Activated CD4-positive, alpha-beta T cell treated with anti-CD3 and anti-CD28 coated beads for 36 hours (primary cell): ENCODE measurements at regions not wholly inside any gene's neighbourhood (a gene's known extent, or its start where the extent isn't known, plus 50 kb on each side); places are given as distances from the start of the nearest gene placed in this dataset.

Source experiments
- ATAC-seq: fragments of 200-7000 bp; cut with Tn5 transposase; one replicate; pipeline ENCODE4 v1.10.0; 2021; ENCODE audit warnings: mild to moderate bottlenecking, moderate library complexity
- CTCF ChIA-PET: fragments of 350-600 bp; sonication (Branson Sonifier 250); formaldehyde crosslinking; loops from one replicate; lab custom pipeline; 2021; ENCODE audit warnings: antibody characterized with exemption; lab: Charles Lee
- POLR2A ChIA-PET: fragments of 350-600 bp; sonication (Branson Sonifier 250); formaldehyde crosslinking; loops from one replicate; lab custom pipeline; 2021; ENCODE audit warnings: antibody characterized with exemption, inconsistent platforms; lab: Charles Lee
- DNase-seq: peaks from one replicate; pipeline ENCODE4 v3.0.0-alpha.2; 2020
- H3K27ac Mint-ChIP-seq: one replicate; pipeline ENCODE4 v1.8.0; 2021; ENCODE audit warnings: mixed read lengths
- H3K27me3 Mint-ChIP-seq: one replicate; pipeline ENCODE4 v1.8.0; 2021; ENCODE audit warnings: mixed read lengths
- H3K36me3 Mint-ChIP-seq: one replicate; pipeline ENCODE4 v1.8.0; 2021; ENCODE audit warnings: low read depth, mixed read lengths
- H3K4me1 Mint-ChIP-seq: one replicate; pipeline ENCODE4 v1.8.0; 2021; ENCODE audit warnings: mixed read lengths
- H3K4me3 Mint-ChIP-seq: one replicate; pipeline ENCODE4 v1.8.0; 2021; ENCODE audit warnings: mild to moderate bottlenecking, moderate library complexity, mixed read lengths
- H3K9me3 Mint-ChIP-seq: one replicate; pipeline ENCODE4 v1.8.0; 2021; ENCODE audit warnings: low read depth, mixed read lengths
- intact Hi-C, 2 experiments: fragments of 100-400 bp; cut with DNase I in 1 of 2; cut with micrococcal nuclease in 1 of 2; formaldehyde crosslinking; loops; one replicate each; pipeline versions ENCODE4 v1.14.2 to v1.15.1; 2022 to 2024; cut with DNase I, micrococcal nuclease

GRCh38 chr16:17566656-17567450, 96.1 kb upstream of the XYLT1 start:
- DNase-seq (no peak), ATAC-seq (no peak)
- ChIA-PET POLR2A (no interaction called here), CTCF (interaction anchor here (0.7 kb wide), 2 partner anchors 13 to 90 kb away, joined by 3 read pairs; no protein-coding TSS in a partner anchor)
- no peak overlapping the region for H3K4me3 Mint-ChIP-seq
- H3K27ac Mint-ChIP-seq: no peak overlapping the region
- no peaks in the 10 kb centered on the region for H3K9me3 Mint-ChIP-seq
- H3K27me3 Mint-ChIP-seq: peaks cover 8% of the 10 kb centered on the region
- no peaks in the 10 kb centered on the region for H3K36me3 Mint-ChIP-seq
- intact Hi-C loops: no loop called here
- H3K4me1 Mint-ChIP-seq: no peaks in the 10 kb centered on the region

GRCh38 chr16:17566075-17566474, 95.3 kb upstream of the XYLT1 start:
- H3K9me3 Mint-ChIP-seq: no peaks in the 10 kb centered on the region
- H3K27me3 Mint-ChIP-seq: peaks cover 8% of the 10 kb centered on the region
- intact Hi-C loops: no loop called here
- no peak overlapping the region for H3K27ac Mint-ChIP-seq
- ChIA-PET POLR2A (no interaction called here), CTCF (interaction anchor here (1.1 kb wide), 1 partner anchor 11 kb away, joined by 3 read pairs; no protein-coding TSS in a partner anchor)
- ATAC-seq: no peak
- H3K4me3 Mint-ChIP-seq: no peak overlapping the region
- H3K36me3 Mint-ChIP-seq: no peaks in the 10 kb centered on the region
- no peaks in the 10 kb centered on the region for H3K4me1 Mint-ChIP-seq
- no peak for DNase-seq

GRCh38 chr16:17565605-17566004, 94.8 kb upstream of the XYLT1 start:
- no peak overlapping the region for H3K4me3 Mint-ChIP-seq

GRCh38 chr16:17564856-17565255, 94.1 kb upstream of the XYLT1 start:
- H3K27ac Mint-ChIP-seq: no peak overlapping the region
- intact Hi-C loops: no loop called here
- peaks cover 10% of the 10 kb centered on the region for H3K27me3 Mint-ChIP-seq
- no peak for DNase-seq
- ChIA-PET CTCF (interaction anchor here (1.1 kb wide), 1 partner anchor 10 kb away, joined by 3 read pairs; no protein-coding TSS in a partner anchor), POLR2A (no interaction called here)
- H3K9me3 Mint-ChIP-seq: no peaks in the 10 kb centered on the region
- no peak for ATAC-seq
- no peaks in the 10 kb centered on the region for H3K36me3 Mint-ChIP-seq
- H3K4me1 Mint-ChIP-seq: no peaks in the 10 kb centered on the region
- no peak overlapping the region for H3K4me3 Mint-ChIP-seq

More at GRCh38 chr16:17565605-17566004, 94.8 kb upstream of the XYLT1 start:
- H3K9me3 Mint-ChIP-seq: no peaks in the 10 kb centered on the region
- ATAC-seq (no peak), DNase-seq (no peak)
- CTCF ChIA-PET: interaction anchor here (1.1 kb wide), 1 partner anchor 11 kb away, joined by 3 read pairs; no protein-coding TSS in a partner anchor
- POLR2A ChIA-PET: no interaction called here
- H3K27me3 Mint-ChIP-seq: peaks cover 8% of the 10 kb centered on the region
- no peaks in the 10 kb centered on the region for H3K36me3 Mint-ChIP-seq
- H3K4me1 Mint-ChIP-seq: no peaks in the 10 kb centered on the region
- H3K27ac Mint-ChIP-seq: no peak overlapping the region
- intact Hi-C loops: no loop called here

GRCh38 chr16:17563323-17564091, 92.7 kb upstream of the XYLT1 start:
- DNase-seq (no peak), ATAC-seq (no peak)
- Mint-ChIP-seq H3K4me1 (no peaks in the 10 kb centered on the region), H3K27ac (no peak overlapping the region), H3K9me3 (no peaks in the 10 kb centered on the region), H3K36me3 (no peaks in the 10 kb centered on the region), H3K27me3 (peaks cover 10% of the 10 kb centered on the region), H3K4me3 (no peak overlapping the region)
- intact Hi-C loops: no loop called here
- ChIA-PET POLR2A (no interaction called here), CTCF (no interaction called here)

GRCh38 chr16:17561056-17561455, 90.3 kb upstream of the XYLT1 start:
- Mint-ChIP-seq H3K27ac (no peak overlapping the region), H3K4me1 (peaks cover 6% of the 10 kb centered on the region), H3K4me3 (no peak overlapping the region), H3K36me3 (no peaks in the 10 kb centered on the region), H3K27me3 (peaks cover 10% of the 10 kb centered on the region), H3K9me3 (no peaks in the 10 kb centered on the region)
- DNase-seq (no peak), ATAC-seq (no peak)
- intact Hi-C loops: no loop called here
- POLR2A ChIA-PET: no interaction called here
- CTCF ChIA-PET: interaction anchor here (0.9 kb wide), 1 partner anchor 19 kb away, joined by 3 read pairs; no protein-coding TSS in a partner anchor

GRCh38 chr16:17560548-17560947, 89.8 kb upstream of the XYLT1 start:
- DNase-seq (no peak), ATAC-seq (no peak)
- H3K36me3 Mint-ChIP-seq: no peaks in the 10 kb centered on the region
- no peak overlapping the region for H3K27ac Mint-ChIP-seq
- no peak overlapping the region for H3K4me3 Mint-ChIP-seq
- H3K4me1 Mint-ChIP-seq: peaks cover 6% of the 10 kb centered on the region
- H3K27me3 Mint-ChIP-seq: peaks cover 10% of the 10 kb centered on the region
- ChIA-PET POLR2A (no interaction called here), CTCF (interaction anchor here (0.9 kb wide), 1 partner anchor 20 kb away, joined by 3 read pairs; no protein-coding TSS in a partner anchor)
- intact Hi-C loops: no loop called here
- H3K9me3 Mint-ChIP-seq: no peaks in the 10 kb centered on the region

- POLR2A ChIA-PET: no interaction called here
- H3K27me3 Mint-ChIP-seq: peaks cover 12% of the 10 kb centered on the region
- peaks cover 6% of the 10 kb centered on the region for H3K4me1 Mint-ChIP-seq
- H3K27ac Mint-ChIP-seq: no peak overlapping the region
- no peaks in the 10 kb centered on the region for H3K36me3 Mint-ChIP-seq
- H3K9me3 Mint-ChIP-seq: no peaks in the 10 kb centered on the region
- CTCF ChIA-PET: no interaction called here
- no peak for DNase-seq
- intact Hi-C loops: no loop called here
- no peak overlapping the region for H3K4me3 Mint-ChIP-seq
- no peak for ATAC-seq
Observed at GRCh38 chr16:17559394-17559793, 88.6 kb upstream of the XYLT1 start.

- Mint-ChIP-seq H3K36me3 (no peaks in the 10 kb centered on the region), H3K27ac (no peak overlapping the region), H3K27me3 (peaks cover 12% of the 10 kb centered on the region), H3K9me3 (no peaks in the 10 kb centered on the region), H3K4me1 (peaks cover 6% of the 10 kb centered on the region), H3K4me3 (no peak overlapping the region)
- ATAC-seq (peak; percentile 23), DNase-seq (no peak)
- CTCF ChIA-PET: interaction anchor here (0.8 to 3.7 kb wide), 6 partner anchors 13 to 447 kb away, joined by 3 to 33 read pairs (median 4); no protein-coding TSS in a partner anchor
- intact Hi-C loops: no loop called here
- POLR2A ChIA-PET: no interaction called here
Observed at GRCh38 chr16:17557949-17558348, 87.2 kb upstream of the XYLT1 start.

- peak; percentile 64 for ATAC-seq
- peaks cover 6% of the 10 kb centered on the region for H3K4me1 Mint-ChIP-seq
- no peaks in the 10 kb centered on the region for H3K36me3 Mint-ChIP-seq
- CTCF ChIA-PET: interaction anchor here (0.8 to 3.7 kb wide), 6 partner anchors 14 to 446 kb away, joined by 3 to 33 read pairs (median 4); no protein-coding TSS in a partner anchor
- H3K4me3 Mint-ChIP-seq: no peak overlapping the region
- H3K9me3 Mint-ChIP-seq: no peaks in the 10 kb centered on the region
- peak; percentile 23 for DNase-seq
- intact Hi-C loops: no loop called here
- POLR2A ChIA-PET: no interaction called here
- H3K27ac Mint-ChIP-seq: no peak overlapping the region
- H3K27me3 Mint-ChIP-seq: peaks cover 8% of the 10 kb centered on the region
Observed at GRCh38 chr16:17557480-17557879, 86.7 kb upstream of the XYLT1 start.

GRCh38 chr16:17556276-17557052, 85.7 kb upstream of the XYLT1 start:
- ChIA-PET POLR2A (no interaction called here), CTCF (interaction anchor here (0.6 to 3.7 kb wide), 8 partner anchors 10 to 565 kb away, joined by 3 to 33 read pairs (median 3); no protein-coding TSS in a partner anchor)
- intact Hi-C loops: no loop called here
- H3K9me3 Mint-ChIP-seq: no peaks in the 10 kb centered on the region
- H3K4me3 Mint-ChIP-seq: no peak overlapping the region
- ATAC-seq (peak; percentile 51), DNase-seq (peak; percentile 9)
- peaks cover 6% of the 10 kb centered on the region for H3K4me1 Mint-ChIP-seq
- no peaks in the 10 kb centered on the region for H3K36me3 Mint-ChIP-seq
- no peak overlapping the region for H3K27ac Mint-ChIP-seq
- H3K27me3 Mint-ChIP-seq: peaks cover 8% of the 10 kb centered on the region
